ENCODE measurements at regions not wholly inside any gene's neighbourhood (a gene's known extent, or its start where the extent isn't known, plus 50 kb on each side); places are given as distances from the start of the nearest gene placed in this dataset.

GRCh38 chr9:31669311-31669710, 715.1 kb upstream of the ACO1 start:
- no peak for FAIRE-seq
- CTCF ChIA-PET (ENCODE audit: partially characterized antibody) = no interaction called here

More at GRCh38 chr9:31669311-31669710, 715.1 kb upstream of the ACO1 start:
- H3K79me2 ChIP-seq (ENCODE audit: control insufficient read depth in 1 of 2, insufficient read depth in 2 of 2, low read length in 2 of 2) = no peaks in the 10 kb centered on the region
- no peak overlapping the region for H3K4me2 ChIP-seq (ENCODE audit: insufficient read depth in 1 of 2, low read depth in 2 of 2, low read length in 2 of 2)
- DNase-seq (ENCODE audit: low read depth in 1 of 2, low spot score in 2 of 2) = no peak
- no peak overlapping the region for H4K91ac ChIP-seq (replicated peaks; ENCODE audit: insufficient read length, low read length)
- H3K9me3 ChIP-seq (ENCODE audit: insufficient read depth in 2 of 2, low read depth in 1 of 2, low read length in 1 of 2) = no peaks in the 10 kb centered on the region
- H3K79me1 ChIP-seq (ENCODE audit: low read depth, low read length) = no peaks in the 10 kb centered on the region
- WGBS, 2 experiments (ENCODE audit: extremely low coverage in 1 of 2, insufficient coverage in 1 of 2, insufficient read length in 1 of 2, insufficient replicate concordance in 2 of 2, low coverage in 1 of 2, low lambda C conversion rate in 2 of 2, missing lambda C conversion rate in 1 of 2) = 90% methylated on average over 3 of the region's 3 CpGs; no CpG with 5 or more reads in 1 of the 2 experiments
- TF ChIP-seq SIN3A (conservative IDR thresholded peaks at IDR 0.05 in 1 of 2, IDR thresholded peaks at IDR 0.05 in 1 of 2; ENCODE audit: low read depth in 1 of 2, low read length in 2 of 2) (no peak), SP1 (IDR thresholded peaks at IDR 0.05; ENCODE audit: low read depth, low read length) (no peak), ASH2L (IDR thresholded peaks at IDR 0.05; ENCODE audit: low read length) (no peak), CTBP2 (IDR thresholded peaks at IDR 0.05; ENCODE audit: borderline replicate concordance, insufficient read depth, insufficient read length, low read length) (no peak)
- TF ChIP-seq, protein P1, sequence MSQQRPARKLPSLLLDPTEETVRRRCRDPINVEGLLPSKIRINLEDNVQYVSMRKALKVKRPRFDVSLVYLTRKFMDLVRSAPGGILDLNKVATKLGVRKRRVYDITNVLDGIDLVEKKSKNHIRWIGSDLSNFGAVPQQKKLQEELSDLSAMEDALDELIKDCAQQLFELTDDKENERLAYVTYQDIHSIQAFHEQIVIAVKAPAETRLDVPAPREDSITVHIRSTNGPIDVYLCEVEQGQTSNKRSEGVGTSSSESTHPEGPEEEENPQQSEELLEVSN (IDR thresholded peaks at IDR 0.05) = no peak
- no peaks in the 10 kb centered on the region for H3K27me3 ChIP-seq (replicated peaks in 1 of 4; ENCODE audit: control insufficient read depth in 3 of 4, extremely low read depth in 1 of 4, insufficient read depth in 3 of 4, low read length in 3 of 4)
- H3K4me1 ChIP-seq (replicated peaks in 1 of 4; ENCODE audit: control insufficient read depth in 3 of 4, insufficient read depth in 4 of 4, low read length in 3 of 4) = no peaks in the 10 kb centered on the region
- H2BK20ac ChIP-seq (ENCODE audit: low read length) = no peak overlapping the region
- no peaks in the 10 kb centered on the region for H3K23me2 ChIP-seq (ENCODE audit: low read depth, low read length)
- H3K56ac ChIP-seq (replicated peaks; ENCODE audit: insufficient read length, low read depth, low read length) = no peak overlapping the region
- H4K20me1 ChIP-seq (replicated peaks in 1 of 2; ENCODE audit: control insufficient read depth in 1 of 2, insufficient read depth in 2 of 2, low read length in 2 of 2) = no peaks in the 10 kb centered on the region
- POLR2A ChIA-PET (ENCODE audit: partially characterized antibody) = no interaction called here
- H3K36me3 ChIP-seq (ENCODE audit: control insufficient read depth in 2 of 4, insufficient read depth in 4 of 4, low read length in 3 of 4) = no peaks in the 10 kb centered on the region
- H2AK5ac ChIP-seq (ENCODE audit: low read depth, low read length) = no peak overlapping the region
- H2BK12ac ChIP-seq (ENCODE audit: low read depth, low read length) = no peak overlapping the region
- no peak overlapping the region for H3K4ac ChIP-seq (replicated peaks; ENCODE audit: insufficient read length, low read depth, low read length)
- H2BK15ac ChIP-seq (ENCODE audit: low read length) = no peak overlapping the region
- H3K18ac ChIP-seq (ENCODE audit: extremely low read depth, low read length) = no peak overlapping the region
- no peak overlapping the region for H3K27ac ChIP-seq (ENCODE audit: low read depth, low read length)
- no peak overlapping the region for H3K4me3 ChIP-seq (ENCODE audit: extremely low read depth in 1 of 4, insufficient read depth in 2 of 4, low read depth in 3 of 4, low read length in 4 of 4)
- H2BK5ac ChIP-seq (ENCODE audit: low read depth, low read length) = no peak overlapping the region
- H4K5ac ChIP-seq (ENCODE audit: insufficient read length, low read depth, low read length) = no peak overlapping the region
- no peak overlapping the region for H3K23ac ChIP-seq (ENCODE audit: insufficient read length)
- H2BK120ac ChIP-seq (replicated peaks; ENCODE audit: low read depth, low read length) = no peak overlapping the region
- H3K9ac ChIP-seq (replicated peaks in 1 of 4; ENCODE audit: extremely low read depth in 1 of 4, low read depth in 3 of 4, low read length in 3 of 4) = no peak overlapping the region
- H3K14ac ChIP-seq (ENCODE audit: insufficient read length) = no peak overlapping the region
- no peak overlapping the region for H2AFZ ChIP-seq (ENCODE audit: low read length)
- no peak overlapping the region for H4K8ac ChIP-seq (ENCODE audit: extremely low read depth, insufficient read depth, low read length)
